Activated T-cell treated with anti-CD3 and anti-CD28 coated beads, Interleukin-2, amount 50 U/mL, for 48 hours (primary cell): ENCODE measurements at regions not wholly inside any gene's neighbourhood (a gene's known extent, or its start where the extent isn't known, plus 50 kb on each side); places are given as distances from the start of the nearest gene placed in this dataset.
"Not testable (repeated sequence)": the region's sequence is repeated elsewhere in the genome, so short reads cannot be mapped to it uniquely, and the experiment has no call there.

Source experiments
- DNase-seq, 2 experiments: peaks; one replicate each; pipeline ENCODE4 v3.0.0-alpha.2; 2020

- no peak for DNase-seq
Measured at GRCh38 chr4:149120331-149121022, 678.3 kb upstream of the NR3C2 start.

GRCh38 chr4:149116806-149117205, 674.6 kb upstream of the NR3C2 start:
- no peak for DNase-seq

- no peak for DNase-seq
Measured at GRCh38 chr4:149113804-149114430, 671.7 kb upstream of the NR3C2 start.

GRCh38 chr4:149112109-149112508, 669.9 kb upstream of the NR3C2 start:
- no peak for DNase-seq

GRCh38 chr4:149110481-149110880, 668.3 kb upstream of the NR3C2 start:
- DNase-seq: no peak

- no peak for DNase-seq
Measured at GRCh38 chr4:149108626-149109025, 666.4 kb upstream of the NR3C2 start.

- no peak for DNase-seq
Measured at GRCh38 chr4:149102765-149103164, 660.6 kb upstream of the NR3C2 start.

GRCh38 chr4:149101649-149102048, 659.4 kb upstream of the NR3C2 start:
- no peak for DNase-seq

GRCh38 chr4:149095811-149096210, 653.6 kb upstream of the NR3C2 start:
- no peak for DNase-seq

GRCh38 chr4:149095001-149095400, 652.8 kb upstream of the NR3C2 start:
- DNase-seq: no peak

GRCh38 chr4:149084144-149084543, 641.9 kb upstream of the NR3C2 start:
- DNase-seq: no peak

GRCh38 chr4:149077181-149077580, 635.0 kb upstream of the NR3C2 start:
- no peak for DNase-seq

GRCh38 chr4:149076401-149076800, 634.2 kb upstream of the NR3C2 start:
- DNase-seq: no peak

GRCh38 chr4:149072384-149072783, 630.2 kb upstream of the NR3C2 start:
- no peak for DNase-seq

- no peak for DNase-seq
Measured at GRCh38 chr4:149065753-149066152, 623.5 kb upstream of the NR3C2 start.

- DNase-seq: no peak
Measured at GRCh38 chr4:149062997-149063396, 620.8 kb upstream of the NR3C2 start.

GRCh38 chr4:149057594-149057993, 615.4 kb upstream of the NR3C2 start:
- DNase-seq: no peak

- DNase-seq: no peak
Measured at GRCh38 chr4:149056615-149057014, 614.4 kb upstream of the NR3C2 start.

GRCh38 chr4:149055624-149056023, 613.4 kb upstream of the NR3C2 start:
- DNase-seq: no peak

- no peak for DNase-seq
Measured at GRCh38 chr4:149050840-149051239, 608.6 kb upstream of the NR3C2 start.

- DNase-seq: no peak
Measured at GRCh38 chr4:149048451-149049143, 606.4 kb upstream of the NR3C2 start.

GRCh38 chr4:149047368-149047767, 605.2 kb upstream of the NR3C2 start:
- no peak for DNase-seq

GRCh38 chr4:149045731-149046130, 603.5 kb upstream of the NR3C2 start:
- DNase-seq: no peak

GRCh38 chr4:149039786-149040185, 597.6 kb upstream of the NR3C2 start:
- not testable (repeated sequence) for DNase-seq
